Liver (tissue), 3 donors: ENCODE measurements at regions not wholly inside any gene's neighbourhood (a gene's known extent, or its start where the extent isn't known, plus 50 kb on each side); places are given as distances from the start of the nearest gene placed in this dataset.

Experiments
- FOXA1 ChIP-seq: IDR thresholded peaks from 2 replicates; pipeline ENCODE4 v1.6.1; 2016; ENCODE audit warnings: antibody characterized with exemption
- HNF4G ChIP-seq: IDR thresholded peaks from 2 replicates; pipeline ENCODE4 v1.6.1; 2016; ENCODE audit warnings: antibody characterized with exemption
- RAD21 ChIP-seq, 2 donors: IDR thresholded peaks; 2 replicates each; pipeline ENCODE4 v1.6.1; 2016; ENCODE audit warnings: antibody characterized with exemption in 2 of 2, mild to moderate bottlenecking in 2 of 2
- RXRA ChIP-seq, 2 donors: IDR thresholded peaks; 2 replicates each; pipeline ENCODE4 v1.6.1; 2017 to 2018; ENCODE audit warnings: antibody characterized with exemption in 2 of 2, mild to moderate bottlenecking in 1 of 2
- SP1 ChIP-seq: IDR thresholded peaks from 2 replicates; pipeline ENCODE4 v1.6.1; 2018; ENCODE audit warnings: antibody characterized with exemption, mild to moderate bottlenecking
- TAF1 ChIP-seq: conservative IDR thresholded peaks from 2 replicates; pipeline ENCODE4 v1.6.1; 2016; ENCODE audit warnings: antibody characterized with exemption, mild to moderate bottlenecking
- YY1 ChIP-seq: IDR thresholded peaks from 2 replicates; pipeline ENCODE4 v1.6.1; 2016; ENCODE audit warnings: antibody characterized with exemption, mild to moderate bottlenecking
- TF ChIP-seq, protein P1 (sequence below): fragments of 150-350 bp; IDR thresholded peaks from 2 replicates; pipeline ENCODE4 v1.5.1; 2017; ENCODE audit warnings: improper control_type of control experiment, low read depth, low read length; ENCODE audit not compliant: missing input control
- TF ChIP-seq, protein P2 (sequence below): IDR thresholded peaks from 2 replicates; pipeline ENCODE4 v1.6.1; 2016; ENCODE audit warnings: antibody characterized with exemption
- TF ChIP-seq, protein P3 (sequence below): IDR thresholded peaks from 2 replicates; pipeline ENCODE4 v1.6.1; 2016; ENCODE audit warnings: antibody characterized with exemption
- donor health status: healthy.
- donor health status: healthy.

DNA sequence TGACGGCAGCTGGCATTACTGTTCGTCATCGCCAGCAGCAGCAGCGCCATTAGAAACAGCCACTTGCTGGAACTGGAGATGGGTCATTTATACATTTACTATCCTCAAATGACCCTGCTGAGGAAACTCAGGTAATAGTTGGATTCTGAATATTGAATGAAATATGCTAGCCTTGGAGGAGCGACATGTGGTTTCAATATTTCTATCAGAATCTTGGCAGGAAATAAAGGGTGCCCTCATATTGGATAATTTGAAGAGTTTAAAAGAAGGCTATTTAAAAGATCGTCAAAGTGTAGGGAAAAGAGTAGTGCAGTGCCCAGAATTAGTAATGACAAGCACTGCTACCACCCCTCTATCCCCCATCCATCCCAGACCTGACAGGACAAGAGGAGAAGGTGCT is 109.6 kb upstream of the CPM start:
- TF ChIP-seq, protein P1, sequence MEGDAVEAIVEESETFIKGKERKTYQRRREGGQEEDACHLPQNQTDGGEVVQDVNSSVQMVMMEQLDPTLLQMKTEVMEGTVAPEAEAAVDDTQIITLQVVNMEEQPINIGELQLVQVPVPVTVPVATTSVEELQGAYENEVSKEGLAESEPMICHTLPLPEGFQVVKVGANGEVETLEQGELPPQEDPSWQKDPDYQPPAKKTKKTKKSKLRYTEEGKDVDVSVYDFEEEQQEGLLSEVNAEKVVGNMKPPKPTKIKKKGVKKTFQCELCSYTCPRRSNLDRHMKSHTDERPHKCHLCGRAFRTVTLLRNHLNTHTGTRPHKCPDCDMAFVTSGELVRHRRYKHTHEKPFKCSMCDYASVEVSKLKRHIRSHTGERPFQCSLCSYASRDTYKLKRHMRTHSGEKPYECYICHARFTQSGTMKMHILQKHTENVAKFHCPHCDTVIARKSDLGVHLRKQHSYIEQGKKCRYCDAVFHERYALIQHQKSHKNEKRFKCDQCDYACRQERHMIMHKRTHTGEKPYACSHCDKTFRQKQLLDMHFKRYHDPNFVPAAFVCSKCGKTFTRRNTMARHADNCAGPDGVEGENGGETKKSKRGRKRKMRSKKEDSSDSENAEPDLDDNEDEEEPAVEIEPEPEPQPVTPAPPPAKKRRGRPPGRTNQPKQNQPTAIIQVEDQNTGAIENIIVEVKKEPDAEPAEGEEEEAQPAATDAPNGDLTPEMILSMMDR = no peak
- TF ChIP-seq HNF4G (no peak), FOXA1 (no peak), TAF1 (no peak), YY1 (no peak), SP1 (no peak), RXRA (IDR thresholded peaks at IDR 0.05) (no peak), RAD21 (IDR thresholded peaks at IDR 0.05) (no peak)
- TF ChIP-seq, protein P2, sequence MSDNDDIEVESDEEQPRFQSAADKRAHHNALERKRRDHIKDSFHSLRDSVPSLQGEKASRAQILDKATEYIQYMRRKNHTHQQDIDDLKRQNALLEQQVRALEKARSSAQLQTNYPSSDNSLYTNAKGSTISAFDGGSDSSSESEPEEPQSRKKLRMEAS = no peak
- TF ChIP-seq, protein P3, sequence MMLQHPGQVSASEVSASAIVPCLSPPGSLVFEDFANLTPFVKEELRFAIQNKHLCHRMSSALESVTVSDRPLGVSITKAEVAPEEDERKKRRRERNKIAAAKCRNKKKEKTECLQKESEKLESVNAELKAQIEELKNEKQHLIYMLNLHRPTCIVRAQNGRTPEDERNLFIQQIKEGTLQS = no peak
